ENCODE measurements at regions not wholly inside any gene's neighbourhood (a gene's known extent, or its start where the extent isn't known, plus 50 kb on each side); places are given as distances from the start of the nearest gene placed in this dataset.
"Not testable (repeated sequence)": the region's sequence is repeated elsewhere in the genome, so short reads cannot be mapped to it uniquely, and the experiment has no call there.

GRCh38 chr16:86737083-86737482, 158.7 kb downstream of the FOXL1 start:
- no peaks in the 10 kb centered on the region for H3K27me3 ChIP-seq
- no peak for DNase-seq (ENCODE audit: extremely low spot score in 2 of 2)
- no peak overlapping the region for H3K27ac ChIP-seq
- peaks cover 8% of the 10 kb centered on the region for H3K4me1 ChIP-seq
- intact Hi-C loops (cut with DNase I), result no loop called here
- H3K9me3 ChIP-seq, result no peaks in the 10 kb centered on the region
- no peaks in the 10 kb centered on the region for H3K36me3 ChIP-seq
- TF ChIP-seq CTCF (IDR thresholded peaks at IDR 0.05) (no peak), POLR2A (IDR thresholded peaks at IDR 0.05) (no peak), POLR2AphosphoS5 (IDR thresholded peaks at IDR 0.05; ENCODE audit: insufficient read depth in 1 of 2, low read depth in 1 of 2) (no peak)
- no peak overlapping the region for H3K4me3 ChIP-seq

- DNase-seq (ENCODE audit: extremely low spot score in 2 of 2); H3K36me3 ChIP-seq; H3K27ac ChIP-seq; H3K9me3 ChIP-seq; H3K4me1 ChIP-seq; H3K27me3 ChIP-seq; intact Hi-C loops (cut with DNase I); H3K4me3 ChIP-seq: not testable (repeated sequence)
These were observed 160.0 kb downstream of the FOXL1 start for GRCh38 chr16:86738322-86738721.

- Histone ChIP-seq H3K9me3 (no peaks in the 10 kb centered on the region), H3K4me1 (peaks cover 8% of the 10 kb centered on the region), H3K27me3 (no peaks in the 10 kb centered on the region), H3K4me3 (no peak overlapping the region), H3K27ac (no peak overlapping the region), H3K36me3 (no peaks in the 10 kb centered on the region)
- no peak for DNase-seq (ENCODE audit: extremely low spot score in 2 of 2)
- no peak for TF ChIP-seq POLR2A (IDR thresholded peaks at IDR 0.05)
- no peak for TF ChIP-seq POLR2AphosphoS5 (IDR thresholded peaks at IDR 0.05; ENCODE audit: insufficient read depth in 1 of 2, low read depth in 1 of 2)
- no peak for TF ChIP-seq CTCF (IDR thresholded peaks at IDR 0.05)
- intact Hi-C loops (cut with DNase I), result no loop called here
These were observed 160.8 kb downstream of the FOXL1 start for GRCh38 chr16:86739178-86739577.

- no peak for DNase-seq (ENCODE audit: extremely low spot score in 2 of 2)
- Histone ChIP-seq H3K36me3 (no peaks in the 10 kb centered on the region), H3K4me3 (no peak overlapping the region), H3K9me3 (no peaks in the 10 kb centered on the region), H3K27me3 (no peaks in the 10 kb centered on the region), H3K4me1 (peaks cover 8% of the 10 kb centered on the region), H3K27ac (no peak overlapping the region)
- intact Hi-C loops (cut with DNase I), result no loop called here
- no peak for TF ChIP-seq CTCF (IDR thresholded peaks at IDR 0.05)
- no peak for TF ChIP-seq POLR2A (IDR thresholded peaks at IDR 0.05)
- no peak for TF ChIP-seq POLR2AphosphoS5 (IDR thresholded peaks at IDR 0.05; ENCODE audit: insufficient read depth in 1 of 2, low read depth in 1 of 2)
These were observed 161.5 kb downstream of the FOXL1 start for GRCh38 chr16:86739808-86740207.

- peaks cover 8% of the 10 kb centered on the region for H3K4me1 ChIP-seq
- H3K36me3 ChIP-seq, result no peaks in the 10 kb centered on the region
- no peak overlapping the region for H3K27ac ChIP-seq
- DNase-seq (ENCODE audit: extremely low spot score in 2 of 2), result no peak
- intact Hi-C loops (cut with DNase I), result no loop called here
- no peaks in the 10 kb centered on the region for H3K9me3 ChIP-seq
- TF ChIP-seq CTCF (IDR thresholded peaks at IDR 0.05) (no peak), POLR2AphosphoS5 (IDR thresholded peaks at IDR 0.05; ENCODE audit: insufficient read depth in 1 of 2, low read depth in 1 of 2) (no peak), POLR2A (IDR thresholded peaks at IDR 0.05) (no peak)
- H3K4me3 ChIP-seq, result no peak overlapping the region
- no peaks in the 10 kb centered on the region for H3K27me3 ChIP-seq
These were observed 161.9 kb downstream of the FOXL1 start for GRCh38 chr16:86740298-86740697.

Data from vagina (tissue), 2 donors.